SK-N-SH (cell line): ENCODE measurements at regions not wholly inside any gene's neighbourhood (a gene's known extent, or its start where the extent isn't known, plus 50 kb on each side); places are given as distances from the start of the nearest gene placed in this dataset.

Experiments
- CTCF ChIA-PET: fragments of 300-600, 350-600 bp; formaldehyde crosslinking; extraction: SDS; loops from one replicate; lab custom pipeline; 2021; lab: Yijun Ruan, JAX
- POLR2A ChIA-PET: fragments of 350-600 bp; sonication (Branson Sonifier 250); formaldehyde crosslinking; extraction: SDS; loops from one replicate; lab custom pipeline; 2020; ENCODE audit warnings: antibody characterized with exemption, inconsistent platforms; lab: Yijun Ruan, JAX
- DNase-seq: peaks from one replicate; pipeline ENCODE4 v3.0.0; 2012
- H2AFZ ChIP-seq: fragments of 200-600 bp; sonication (generic); 2 replicates; pipeline ENCODE4 v1.8.1; 2016; ENCODE audit warnings: antibody characterized with exemption, mild to moderate bottlenecking, low read depth
- H3F3A ChIP-seq: fragments of 200-600 bp; sonication (generic); replicated peaks from 2 replicates; pipeline ENCODE3; 2016; ENCODE audit warnings: antibody characterized with exemption, mild to moderate bottlenecking; ENCODE audit not compliant: insufficient read depth
- H3K27ac ChIP-seq, 2 experiments: fragments of 200-500 bp in 1 of 2; fragments of 200-600 bp in 1 of 2; sonication (Bioruptor generic) in 1 of 2; sonication (generic), shearing (Covaris generic) in 1 of 2; 2 replicates each; pipeline versions ENCODE4 v1.5.1 to v1.6.1; 2014 to 2016; ENCODE audit warnings: low read depth in 2 of 2, inconsistent platforms in 1 of 2, low read length in 1 of 2, mild to moderate bottlenecking in 1 of 2, mixed read lengths in 1 of 2
- H3K27me3 ChIP-seq: fragments of 200-600 bp; sonication (generic), shearing (Covaris generic); 2 replicates; pipeline ENCODE4 v1.6.1; 2016; ENCODE audit warnings: mixed run types; ENCODE audit not compliant: insufficient read depth
- H3K36me3 ChIP-seq, 2 experiments: fragments of 200-500 bp in 1 of 2; fragments of 200-600 bp in 1 of 2; sonication (Bioruptor generic) in 1 of 2; sonication (generic) in 1 of 2; replicated peaks in 1 of 2; 2 replicates each; pipeline versions ENCODE3 to v1.5.1; 2014 to 2016; ENCODE audit warnings: low read length in 1 of 2, mild to moderate bottlenecking in 1 of 2; ENCODE audit not compliant: insufficient read depth in 2 of 2, control insufficient read depth in 1 of 2
- H3K4me1 ChIP-seq, 2 experiments: fragments of 200-500 bp in 1 of 2; fragments of 200-600 bp in 1 of 2; sonication (Bioruptor generic) in 1 of 2; sonication (generic), shearing (Covaris generic) in 1 of 2; 2 replicates each; pipeline versions ENCODE4 v1.5.1 to v1.6.1; 2014 to 2016; ENCODE audit warnings: low read depth in 1 of 2, low read length in 1 of 2, mixed run types in 1 of 2; ENCODE audit not compliant: insufficient read depth in 2 of 2, control insufficient read depth in 1 of 2
- H3K4me2 ChIP-seq: fragments of 200-600 bp; sonication (generic), shearing (Covaris generic); 2 replicates; pipeline ENCODE4 v1.6.1; 2017; ENCODE audit warnings: mixed run types
- H3K4me3 ChIP-seq, 2 experiments: fragments of 200-500 bp in 1 of 2; fragments of 200-600 bp in 1 of 2; sonication (Bioruptor generic) in 1 of 2; sonication (generic), shearing (Covaris generic) in 1 of 2; 2 replicates each; pipeline versions ENCODE4 v1.5.1 to v1.8.1; 2014 to 2016; ENCODE audit warnings: low read depth in 2 of 2, inconsistent platforms in 1 of 2, low read length in 1 of 2, mild to moderate bottlenecking in 1 of 2, mixed read lengths in 1 of 2, moderate library complexity in 1 of 2
- H3K79me2 ChIP-seq: fragments of 200-600 bp; sonication (generic); 2 replicates; pipeline ENCODE4 v1.8.1; 2017; ENCODE audit warnings: mild to moderate bottlenecking; ENCODE audit not compliant: insufficient read depth
- H3K9ac ChIP-seq: fragments of 200-600 bp; sonication (generic); 2 replicates; pipeline ENCODE4 v1.6.1; 2017; ENCODE audit warnings: mixed run types
- H3K9me2 ChIP-seq: fragments of 200-600 bp; sonication (generic); 2 replicates; pipeline ENCODE4 v1.6.1; 2017; ENCODE audit warnings: mixed run types
- H3K9me3 ChIP-seq: fragments of 200-600 bp; sonication (generic); 2 replicates; pipeline ENCODE4 v1.6.1; 2017; ENCODE audit warnings: mixed run types, mild to moderate bottlenecking, moderate library complexity
- H4K20me1 ChIP-seq: fragments of 200-600 bp; sonication (generic); 2 replicates; pipeline ENCODE4 v1.6.1; 2017; ENCODE audit warnings: mild to moderate bottlenecking, mixed run types; ENCODE audit not compliant: insufficient read depth
- CHD2 ChIP-seq: fragments of 150-350 bp; IDR thresholded peaks from 2 replicates; pipeline ENCODE4 v1.6.1; 2018; ENCODE audit warnings: low read length; ENCODE audit not compliant: partially characterized antibody
- ELF1 ChIP-seq: IDR thresholded peaks from 2 replicates; pipeline ENCODE4 v1.4.0; 2012
- EP300 ChIP-seq, 2 experiments: IDR thresholded peaks; 2 replicates each; pipeline versions ENCODE4 v1.4.0 to v1.6.1; 2012; ENCODE audit warnings: borderline replicate concordance in 1 of 2, low read depth in 1 of 2, low read length in 1 of 2
- EZH2phosphoT487 ChIP-seq: fragments of 200-600 bp; sonication (generic); IDR thresholded peaks from 2 replicates; pipeline ENCODE4 v1.6.1; 2017; ENCODE audit warnings: low read depth, mixed run types, mild to moderate bottlenecking, antibody characterized with exemption, moderate library complexity, borderline replicate concordance
- FOSL2 ChIP-seq: IDR thresholded peaks from 2 replicates; pipeline ENCODE4 v1.4.0; 2012; ENCODE audit warnings: low read depth, mild to moderate bottlenecking, moderate library complexity, borderline replicate concordance
- FOXJ3 ChIP-seq: sonication (generic); formaldehyde crosslinking; IDR thresholded peaks from 2 replicates; pipeline ENCODE4 v1.5.1; 2020; ENCODE audit warnings: mild to moderate bottlenecking, missing genetic modification reagents
- FOXM1 ChIP-seq: IDR thresholded peaks from 2 replicates; pipeline ENCODE4 v1.4.0; 2012; ENCODE audit warnings: low read depth, mild to moderate bottlenecking
- GATA2 ChIP-seq: sonication (generic); formaldehyde crosslinking; IDR thresholded peaks from 2 replicates; pipeline ENCODE4 v1.5.0; 2020; ENCODE audit warnings: mild to moderate bottlenecking, missing genetic modification reagents
- JUND ChIP-seq: IDR thresholded peaks from 2 replicates; pipeline ENCODE4 v1.4.0; 2012
- MAX ChIP-seq: IDR thresholded peaks from 2 replicates; pipeline ENCODE4 v1.4.0; 2012; ENCODE audit warnings: low read depth
- MXI1 ChIP-seq: IDR thresholded peaks from 2 replicates; pipeline ENCODE4 v1.6.1; 2012; ENCODE audit warnings: mild to moderate bottlenecking, low read depth, low read length, improper control_type of control experiment
- NFIC ChIP-seq: IDR thresholded peaks from 2 replicates; pipeline ENCODE4 v1.4.0; 2012; ENCODE audit warnings: borderline replicate concordance
- NRF1 ChIP-seq: IDR thresholded peaks from 2 replicates; pipeline ENCODE4 v1.6.1; 2012; ENCODE audit warnings: low read depth, mild to moderate bottlenecking, low read length
- PBX3 ChIP-seq: IDR thresholded peaks from 2 replicates; pipeline ENCODE4; 2012
- POLR2AphosphoS5 ChIP-seq: IDR thresholded peaks from 2 replicates; pipeline ENCODE4 v1.6.1; 2012; ENCODE audit warnings: low read depth, low read length
- RCOR1 ChIP-seq: fragments of 150-350 bp; IDR thresholded peaks from 2 replicates; pipeline ENCODE4 v1.6.1; 2017; ENCODE audit warnings: antibody characterized with exemption, low read length
- RFX5 ChIP-seq: IDR thresholded peaks from 2 replicates; pipeline ENCODE4 v1.6.1; 2012; ENCODE audit warnings: mild to moderate bottlenecking, improper control_type of control experiment, low read length
- RXRA ChIP-seq: IDR thresholded peaks from 2 replicates; pipeline ENCODE4 v1.4.0; 2012; ENCODE audit warnings: low read depth, mild to moderate bottlenecking, borderline replicate concordance
- SIN3A ChIP-seq: IDR thresholded peaks from 2 replicates; pipeline ENCODE4 v1.6.1; 2012; ENCODE audit warnings: low read depth, mild to moderate bottlenecking, low read length, moderate library complexity, borderline replicate concordance
- SMC3 ChIP-seq: IDR thresholded peaks from 2 replicates; pipeline ENCODE4 v1.6.1; 2012; ENCODE audit warnings: low read depth, low read length, improper control_type of control experiment
- TCF12 ChIP-seq: IDR thresholded peaks from 2 replicates; pipeline ENCODE4 v1.4.0; 2012
- USF1 ChIP-seq: IDR thresholded peaks from 2 replicates; pipeline ENCODE4 v1.4.0; 2012; ENCODE audit warnings: low read depth, borderline replicate concordance
- ZBTB33 ChIP-seq: IDR thresholded peaks from 2 replicates; pipeline ENCODE4 v1.4.0; 2012; ENCODE audit warnings: low read depth, borderline replicate concordance
- TF ChIP-seq, protein P1 (sequence below): fragments of 200-600 bp; sonication (generic); IDR thresholded peaks from 2 replicates; pipeline ENCODE4 v1.6.1; 2017; ENCODE audit warnings: antibody characterized with exemption, mild to moderate bottlenecking, moderate library complexity
- TF ChIP-seq, protein P2 (sequence below): fragments of 150-350 bp; IDR thresholded peaks from 2 replicates; pipeline ENCODE4 v1.6.1; 2016; ENCODE audit warnings: mild to moderate bottlenecking, low read depth, low read length

DNA sequence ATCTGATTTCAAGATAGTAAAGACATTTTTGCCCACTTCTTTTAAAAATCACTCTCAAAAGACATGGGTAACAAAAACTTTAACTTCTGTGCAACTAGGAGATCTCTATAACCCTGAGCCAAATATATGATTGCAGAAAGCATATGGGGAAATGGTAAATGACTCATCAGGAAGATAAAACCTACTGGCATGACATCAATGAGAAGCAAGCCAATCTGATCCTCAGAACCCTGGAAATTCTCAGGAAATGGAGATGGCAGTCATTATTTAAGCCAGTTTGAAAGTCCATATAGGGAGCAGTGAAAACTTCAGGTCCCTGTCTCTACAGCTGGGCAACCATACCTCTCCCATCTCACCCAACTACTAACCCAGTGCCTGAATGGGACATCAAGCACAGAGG lies 249.7 kb upstream of the NREP start:
- no peaks in the 10 kb centered on the region for H3K9me2 ChIP-seq
- peaks cover 2 to 31% of the 10 kb centered on the region in 2 experiments for H3K4me1 ChIP-seq
- DNase-seq, result no peak
- no peaks in the 10 kb centered on the region for H3K36me3 ChIP-seq
- no peak overlapping the region for H3K4me2 ChIP-seq
- TF ChIP-seq FOXJ3 (CRISPR knock-in tag) (no peak), MAX (no peak), EZH2phosphoT487 (no peak), ELF1 (no peak), NRF1 (no peak), JUND (peak; percentile 68), MXI1 (no peak), RCOR1 (no peak), GATA2 (CRISPR knock-in tag) (no peak), FOXM1 (no peak), SIN3A (no peak), FOSL2 (peak; percentile 54; the same call in 1 of the 2 replicates), EP300 (IDR thresholded peaks at IDR 0.05; ENCODE audit: borderline replicate concordance in 1 of 2, low read depth in 1 of 2, low read length in 1 of 2) (peak in 1 of 2 experiments; percentile 38; a peak in 1 of 4 replicates), PBX3 (0 out of 2 replicates have a peak, but pooled peaks have one; percentile 15), NFIC (peak; percentile 56; the same call in 1 of the 2 replicates), SMC3 (no peak), USF1 (no peak), TCF12 (peak; percentile 58), RXRA (no peak), POLR2AphosphoS5 (no peak), ZBTB33 (no peak), CHD2 (no peak), RFX5 (no peak)
- TF ChIP-seq, protein P1, sequence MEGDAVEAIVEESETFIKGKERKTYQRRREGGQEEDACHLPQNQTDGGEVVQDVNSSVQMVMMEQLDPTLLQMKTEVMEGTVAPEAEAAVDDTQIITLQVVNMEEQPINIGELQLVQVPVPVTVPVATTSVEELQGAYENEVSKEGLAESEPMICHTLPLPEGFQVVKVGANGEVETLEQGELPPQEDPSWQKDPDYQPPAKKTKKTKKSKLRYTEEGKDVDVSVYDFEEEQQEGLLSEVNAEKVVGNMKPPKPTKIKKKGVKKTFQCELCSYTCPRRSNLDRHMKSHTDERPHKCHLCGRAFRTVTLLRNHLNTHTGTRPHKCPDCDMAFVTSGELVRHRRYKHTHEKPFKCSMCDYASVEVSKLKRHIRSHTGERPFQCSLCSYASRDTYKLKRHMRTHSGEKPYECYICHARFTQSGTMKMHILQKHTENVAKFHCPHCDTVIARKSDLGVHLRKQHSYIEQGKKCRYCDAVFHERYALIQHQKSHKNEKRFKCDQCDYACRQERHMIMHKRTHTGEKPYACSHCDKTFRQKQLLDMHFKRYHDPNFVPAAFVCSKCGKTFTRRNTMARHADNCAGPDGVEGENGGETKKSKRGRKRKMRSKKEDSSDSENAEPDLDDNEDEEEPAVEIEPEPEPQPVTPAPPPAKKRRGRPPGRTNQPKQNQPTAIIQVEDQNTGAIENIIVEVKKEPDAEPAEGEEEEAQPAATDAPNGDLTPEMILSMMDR, result no peak
- TF ChIP-seq, protein P2, sequence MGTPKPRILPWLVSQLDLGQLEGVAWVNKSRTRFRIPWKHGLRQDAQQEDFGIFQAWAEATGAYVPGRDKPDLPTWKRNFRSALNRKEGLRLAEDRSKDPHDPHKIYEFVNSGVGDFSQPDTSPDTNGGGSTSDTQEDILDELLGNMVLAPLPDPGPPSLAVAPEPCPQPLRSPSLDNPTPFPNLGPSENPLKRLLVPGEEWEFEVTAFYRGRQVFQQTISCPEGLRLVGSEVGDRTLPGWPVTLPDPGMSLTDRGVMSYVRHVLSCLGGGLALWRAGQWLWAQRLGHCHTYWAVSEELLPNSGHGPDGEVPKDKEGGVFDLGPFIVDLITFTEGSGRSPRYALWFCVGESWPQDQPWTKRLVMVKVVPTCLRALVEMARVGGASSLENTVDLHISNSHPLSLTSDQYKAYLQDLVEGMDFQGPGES, result no peak
- H4K20me1 ChIP-seq, result no peaks in the 10 kb centered on the region
- CTCF ChIA-PET, result no interaction called here
- H3K27ac ChIP-seq, result peak overlapping the region in 1 of 2 experiments; percentile 95; a peak in 2 of 4 replicates
- no peaks in the 10 kb centered on the region for H3K79me2 ChIP-seq
- H2AFZ ChIP-seq, result peak overlapping the region; percentile 39; the same call in 1 of the 2 replicates
- H3K9me3 ChIP-seq, result no peaks in the 10 kb centered on the region
- POLR2A ChIA-PET, result no interaction called here
- H3K27me3 ChIP-seq, result no peaks in the 10 kb centered on the region
- peaks cover 27% of the 10 kb centered on the region for H3F3A ChIP-seq
- no peak overlapping the region for H3K9ac ChIP-seq
- no peak overlapping the region for H3K4me3 ChIP-seq
